ENCODE measurements at regions not wholly inside any gene's neighbourhood (a gene's known extent, or its start where the extent isn't known, plus 50 kb on each side); places are given as distances from the start of the nearest gene placed in this dataset.

DNA sequence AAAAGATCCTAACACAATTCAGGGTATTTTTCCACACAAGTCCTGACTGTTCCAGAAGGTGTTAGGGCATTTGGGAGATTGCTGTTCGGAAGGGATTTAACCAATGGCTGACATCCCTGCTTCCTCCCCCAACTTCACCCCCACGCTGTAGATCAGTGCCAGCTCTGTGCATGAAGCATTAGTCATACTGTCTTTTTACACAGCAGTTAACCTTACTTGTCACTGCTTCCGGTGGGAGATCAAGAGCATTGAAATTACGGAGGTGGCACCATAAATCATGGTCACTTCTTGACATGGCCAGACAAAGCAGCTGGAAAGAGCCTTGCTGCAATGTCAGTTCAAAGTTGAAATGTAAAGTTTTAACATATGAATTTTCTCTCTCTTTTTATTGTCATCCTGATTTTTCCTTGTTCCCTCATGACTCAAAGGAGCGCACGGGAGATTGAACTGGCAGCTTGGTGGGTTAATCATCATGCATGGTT lies 70.2 kb downstream of the HRH4 start:
- DNase-seq: no peak

DNA sequence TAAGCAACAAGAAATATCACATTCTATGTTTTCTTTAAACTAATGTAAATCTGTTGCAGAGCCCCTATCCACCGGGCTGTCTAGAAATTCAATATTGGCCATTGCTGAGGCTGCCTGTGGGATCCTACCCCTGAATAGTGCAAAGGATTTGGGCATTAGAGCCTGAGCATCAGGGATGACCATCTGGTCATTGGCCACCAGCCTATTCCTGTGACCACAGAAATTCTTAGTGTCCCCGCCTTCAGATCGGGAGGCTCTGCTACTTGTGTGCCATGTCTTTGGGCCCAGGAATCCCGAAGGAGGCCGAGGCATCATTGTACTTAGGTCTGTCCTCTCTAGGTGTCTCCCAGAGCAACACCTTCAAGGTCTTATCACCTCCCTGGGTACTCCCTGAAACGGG lies 73.8 kb downstream of the HRH4 start:
- DNase-seq: no peak

DNA sequence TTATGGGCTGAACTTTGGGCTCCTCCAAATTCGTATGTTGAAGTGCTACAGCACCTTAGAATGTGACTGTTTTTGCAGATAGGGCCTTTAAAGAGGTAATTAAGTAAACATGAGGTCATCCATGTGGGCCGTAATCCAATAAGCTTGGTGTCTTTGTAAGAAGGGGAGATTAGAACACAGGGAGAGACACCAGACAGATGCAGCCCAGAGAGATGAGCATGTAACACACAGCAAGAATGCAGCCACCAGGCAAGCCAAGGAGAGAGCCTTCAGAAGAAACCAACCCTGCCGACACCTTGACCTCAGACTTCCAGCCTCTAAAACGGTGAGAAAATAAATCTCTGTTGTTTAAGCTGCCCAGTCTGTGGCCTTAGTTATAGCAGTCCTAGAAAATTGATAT lies 74.3 kb downstream of the HRH4 start:
- no peak for DNase-seq

DNA sequence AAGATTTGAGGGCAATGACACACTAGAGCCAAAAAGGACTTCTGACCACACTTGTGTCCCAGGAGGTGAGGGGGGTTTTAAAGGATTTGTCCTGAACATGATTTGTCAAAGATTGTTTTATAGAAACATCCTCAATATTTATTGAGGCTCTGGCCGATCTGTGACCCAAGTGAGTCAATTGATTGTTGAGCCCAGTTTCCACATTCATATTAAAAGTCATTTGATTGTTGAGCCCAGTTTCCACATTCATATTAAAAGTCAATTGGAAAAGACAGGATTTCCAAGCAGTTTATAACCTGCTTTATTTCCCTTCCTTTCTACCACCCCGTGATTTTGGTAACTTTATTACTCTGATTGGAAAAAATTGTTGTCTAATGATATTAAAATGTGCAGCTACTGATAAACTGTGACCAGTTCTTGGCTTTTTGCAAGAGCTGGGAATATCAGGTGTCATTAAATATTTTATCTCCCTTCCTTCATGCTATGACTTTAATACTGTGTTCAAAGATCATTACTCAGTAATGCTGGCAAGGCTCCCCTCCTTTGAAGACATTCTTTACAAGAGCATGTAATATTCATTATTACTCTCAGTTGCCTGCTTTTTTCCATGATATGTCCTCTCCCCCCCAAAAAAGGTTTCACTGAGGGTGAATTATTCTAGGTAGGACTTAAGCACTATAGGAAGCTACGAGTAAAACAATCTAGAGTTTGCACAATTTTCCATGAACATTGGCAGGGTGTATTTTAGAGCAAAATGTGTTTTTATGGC lies 75.3 kb downstream of the HRH4 start:
- no peak for DNase-seq

DNA sequence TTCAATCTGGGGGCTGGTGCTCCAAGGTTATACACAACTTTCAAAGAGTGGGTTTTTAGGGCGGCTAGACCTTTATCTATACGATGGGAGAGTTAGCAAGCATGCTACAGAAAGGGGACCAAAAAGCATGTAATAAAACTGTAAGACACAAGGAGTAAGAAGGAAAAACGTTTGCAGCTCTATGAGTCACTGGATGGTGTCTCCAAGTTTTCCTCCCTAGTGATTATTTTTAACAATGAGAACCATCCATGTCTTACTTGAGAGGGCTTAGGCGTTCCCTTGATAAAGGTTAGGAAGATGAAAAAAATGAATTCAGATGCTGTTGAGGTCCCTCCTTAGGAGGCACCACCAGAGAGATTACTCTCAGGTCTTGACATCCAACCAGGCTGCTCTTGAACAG lies 75.9 kb downstream of the HRH4 start:
- no peak for DNase-seq

DNA sequence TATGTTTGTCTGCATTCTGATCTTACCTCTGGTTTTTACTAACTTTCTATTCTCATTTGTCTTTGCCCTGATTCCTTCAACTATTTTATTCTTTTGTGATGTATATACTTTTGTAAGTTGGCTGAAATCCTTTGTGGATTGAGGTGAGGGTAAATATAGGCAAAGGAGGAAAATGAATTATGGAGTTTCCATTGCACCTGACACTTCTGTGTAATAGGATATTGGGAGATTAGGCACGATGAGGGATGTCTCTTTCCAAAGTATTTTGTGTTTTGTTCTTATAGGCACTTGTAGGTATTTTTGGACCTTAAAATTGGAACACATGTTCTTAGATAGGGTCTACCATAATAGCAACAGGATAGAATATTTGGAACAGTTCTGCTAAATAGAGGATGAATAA lies 76.4 kb downstream of the HRH4 start:
- no peak for DNase-seq

DNA sequence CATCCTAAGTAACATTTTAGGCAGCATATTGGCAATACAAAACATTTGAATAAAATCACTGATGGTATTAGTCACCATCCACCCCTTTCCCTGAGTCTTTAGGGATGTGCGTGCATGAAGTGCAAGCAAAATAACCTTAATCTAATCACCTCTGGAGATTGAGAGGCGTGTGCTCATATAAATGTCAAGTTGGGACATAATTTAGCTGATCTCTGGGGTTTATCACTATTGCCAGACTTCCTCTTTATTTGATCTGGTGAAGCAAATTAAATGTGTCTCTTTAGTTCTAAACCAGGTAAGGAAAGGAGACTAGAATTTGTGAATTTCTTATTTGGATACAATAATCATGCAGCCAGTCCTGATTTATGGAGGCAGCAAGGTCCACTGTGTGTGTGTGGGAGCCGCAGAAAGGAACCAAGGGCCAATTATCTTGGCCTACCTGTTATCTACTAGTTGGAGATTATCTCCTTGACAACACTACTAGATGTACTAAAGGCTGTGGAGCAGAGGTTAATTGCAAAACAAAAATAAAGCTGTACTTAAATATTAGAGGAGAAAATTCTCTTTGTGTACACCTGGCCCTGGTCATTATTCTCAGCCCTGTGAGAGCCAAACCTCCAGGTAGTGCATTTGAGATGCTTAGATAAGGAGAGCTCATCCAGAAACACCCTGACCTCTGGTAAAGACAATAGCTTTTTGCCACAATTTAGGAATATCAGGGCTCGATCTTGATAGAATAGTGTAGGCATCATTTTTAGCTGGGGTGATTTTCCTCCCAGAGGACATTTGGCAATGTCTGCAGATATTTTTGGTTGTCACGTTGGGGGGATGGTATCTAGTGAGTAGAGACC lies 78.2 kb downstream of the HRH4 start:
- DNase-seq: no peak

DNA sequence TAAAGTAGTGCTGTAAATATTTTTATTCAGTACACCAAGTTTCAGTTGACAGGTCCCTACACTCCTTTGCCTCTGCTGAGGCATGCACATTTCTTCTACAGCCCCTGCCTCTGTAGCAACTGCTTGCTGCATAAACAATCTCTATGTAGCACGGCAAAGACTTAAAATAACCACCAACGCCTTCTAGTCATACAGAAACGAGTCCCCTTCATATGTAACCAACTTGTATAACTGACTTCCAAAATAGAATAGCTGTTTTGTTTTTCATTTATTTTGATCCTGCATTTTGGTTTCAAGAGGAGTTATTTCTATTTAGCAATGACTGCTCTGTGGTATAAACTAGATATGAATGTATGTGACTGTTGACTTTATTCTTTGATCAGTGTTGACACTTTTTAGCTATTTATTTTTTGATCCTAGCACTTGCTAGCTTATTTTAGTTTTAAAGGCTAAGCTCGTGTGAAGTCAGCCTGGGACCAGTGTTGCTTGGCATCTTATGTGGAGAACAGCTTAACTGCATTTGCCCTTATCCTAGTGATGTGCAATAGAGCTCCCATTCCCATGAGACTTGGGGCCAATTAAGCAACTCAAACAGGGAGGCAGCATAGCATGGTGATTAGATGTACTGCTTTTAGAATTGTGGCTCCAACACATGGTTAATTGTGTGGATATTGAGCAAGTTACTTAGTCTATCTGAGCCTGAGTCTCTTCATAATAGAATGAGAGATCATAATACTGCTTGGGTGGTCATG lies 79.6 kb downstream of the HRH4 start:
- DNase-seq: no peak

DNA sequence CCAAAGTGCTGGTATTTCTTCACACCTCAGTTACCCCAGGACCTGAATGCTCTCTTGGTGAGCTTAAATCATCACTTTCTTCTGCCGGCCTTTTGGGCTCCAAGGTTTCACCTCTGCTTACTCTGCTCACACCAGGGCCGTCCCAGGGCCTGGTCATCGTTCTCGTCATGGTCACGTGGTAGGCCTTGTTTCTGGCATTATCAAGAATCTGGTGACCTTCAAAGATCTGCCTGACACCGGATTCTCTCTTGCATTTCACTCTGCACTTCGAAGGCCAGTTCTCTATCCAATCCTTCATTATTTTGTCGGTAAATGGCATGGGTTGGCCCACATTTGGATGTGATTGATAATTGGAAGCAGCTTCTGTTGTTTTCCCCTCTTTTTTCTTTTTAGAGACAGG lies 80.5 kb downstream of the HRH4 start:
- no peak for DNase-seq

DNA sequence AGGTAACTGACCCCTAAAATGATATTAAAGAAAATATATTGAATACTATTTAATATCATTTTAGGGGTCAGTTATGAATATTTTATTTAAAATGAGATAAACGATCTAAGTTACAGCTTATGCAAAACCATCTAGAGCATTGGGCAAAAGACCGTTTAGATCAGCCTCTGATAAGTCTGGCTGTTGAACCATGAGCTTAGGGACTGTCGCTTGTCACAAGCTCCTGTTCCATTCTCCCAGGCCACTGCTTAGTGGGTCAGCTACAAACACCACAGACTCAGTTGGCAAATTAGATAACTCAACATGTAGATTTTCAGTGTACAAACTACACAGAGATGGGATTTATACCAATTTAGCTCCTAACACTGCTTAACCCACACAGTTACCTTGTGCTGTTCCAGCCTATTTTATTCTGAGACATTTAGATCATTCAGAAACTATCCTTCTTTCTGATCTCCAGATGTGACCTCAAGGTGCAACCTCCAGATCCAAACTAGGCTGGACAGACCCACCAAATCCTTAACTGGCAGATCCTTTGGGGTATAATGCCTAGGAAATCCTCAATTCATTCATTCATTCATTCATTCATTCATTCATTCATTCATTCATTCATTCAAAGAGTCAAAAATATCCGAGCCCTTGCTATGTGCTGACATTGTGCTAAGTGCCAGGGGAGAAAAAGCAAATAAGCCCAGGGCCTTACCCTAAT lies 82.8 kb downstream of the HRH4 start:
- no peak for DNase-seq

DNA sequence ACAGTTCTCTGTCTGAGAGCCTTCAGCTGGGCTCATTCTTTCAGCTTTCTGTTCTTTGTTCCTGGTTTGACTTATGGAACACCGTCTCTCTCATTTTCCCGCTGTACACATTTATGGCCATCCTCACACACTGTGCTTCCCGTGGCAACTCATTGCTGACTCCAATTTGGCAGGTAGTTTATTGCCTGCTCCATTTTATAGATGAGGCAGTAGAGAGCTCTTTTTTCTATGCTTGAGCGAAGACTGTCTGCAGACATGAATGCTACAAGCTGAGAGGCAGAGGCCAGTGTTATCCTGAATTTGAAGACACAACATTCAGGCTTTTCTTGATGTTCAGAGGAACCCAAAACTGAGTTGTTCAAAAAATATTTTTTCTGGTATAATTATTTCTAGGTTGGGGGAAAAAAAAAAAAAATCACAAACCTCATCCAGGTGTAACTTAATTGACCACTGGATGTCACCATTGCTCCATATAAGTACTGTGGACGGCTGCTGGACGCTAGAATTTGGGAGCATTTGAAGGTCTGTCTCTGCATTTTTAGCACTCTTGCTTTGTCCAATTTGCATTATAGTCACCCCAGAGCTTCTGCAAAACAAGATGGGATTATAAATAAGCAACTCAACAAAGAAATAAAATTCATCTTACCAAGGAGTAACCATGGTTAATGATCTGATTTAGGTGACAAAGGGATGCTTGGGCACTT lies 83.5 kb downstream of the HRH4 start:
- no peak for DNase-seq

DNA sequence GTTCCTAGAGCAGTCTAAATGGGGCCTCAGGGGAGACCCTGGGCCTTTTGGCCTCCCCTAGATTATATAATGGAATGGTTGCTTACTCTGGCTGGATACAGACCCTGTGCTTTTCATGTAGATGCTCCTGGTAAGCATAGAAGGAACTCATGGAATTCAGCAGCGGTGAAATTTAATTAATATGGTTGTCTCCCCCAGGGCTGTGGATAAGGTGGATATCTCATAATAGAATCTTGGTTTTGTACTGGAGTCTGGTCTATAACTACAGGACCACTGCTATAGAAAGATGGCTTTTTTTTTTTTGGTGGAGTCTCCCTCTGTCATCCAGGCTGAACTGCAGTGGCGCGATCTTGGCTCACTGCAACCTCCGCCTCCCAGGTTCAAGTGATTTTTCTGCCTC lies 84.5 kb downstream of the HRH4 start:
- no peak for DNase-seq

DNA sequence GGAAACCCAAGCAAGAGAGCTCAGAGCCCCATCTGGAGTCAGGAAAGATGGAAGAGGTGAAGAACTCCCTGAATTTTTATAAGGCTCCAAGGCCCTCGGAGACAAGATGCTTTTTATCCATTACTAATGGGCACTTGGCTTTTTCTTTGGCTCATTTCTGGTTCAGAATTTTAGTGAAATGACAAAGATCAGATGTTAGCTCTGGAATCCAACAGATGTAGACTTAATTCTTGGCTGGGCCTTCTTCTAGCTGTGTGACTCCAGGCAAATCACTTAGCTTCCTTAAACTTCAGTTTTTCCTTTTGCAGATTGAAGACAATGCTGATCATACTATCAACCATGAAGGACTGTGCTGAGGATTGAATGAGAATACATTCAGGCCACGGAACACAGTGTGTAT lies 85.2 kb downstream of the HRH4 start:
- no peak for DNase-seq

DNA sequence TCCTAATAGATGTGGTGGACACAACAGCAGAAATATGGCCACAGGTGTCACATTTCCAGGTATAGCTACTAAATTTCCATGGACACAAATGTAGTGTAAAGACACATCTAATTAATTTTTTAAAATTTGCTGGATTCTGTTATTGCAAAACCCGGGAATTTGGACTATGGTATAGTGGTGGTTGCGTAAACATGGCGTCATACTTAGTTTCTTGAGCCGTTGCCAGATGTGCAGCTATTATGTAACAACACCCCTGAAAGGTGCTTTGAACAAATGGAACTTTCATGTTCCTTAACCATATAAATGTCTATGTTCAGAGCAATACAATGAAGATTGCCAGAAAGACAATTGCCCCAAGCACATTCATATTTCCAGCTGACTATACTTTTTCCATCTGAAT lies 85.9 kb downstream of the HRH4 start:
- DNase-seq: no peak

DNA sequence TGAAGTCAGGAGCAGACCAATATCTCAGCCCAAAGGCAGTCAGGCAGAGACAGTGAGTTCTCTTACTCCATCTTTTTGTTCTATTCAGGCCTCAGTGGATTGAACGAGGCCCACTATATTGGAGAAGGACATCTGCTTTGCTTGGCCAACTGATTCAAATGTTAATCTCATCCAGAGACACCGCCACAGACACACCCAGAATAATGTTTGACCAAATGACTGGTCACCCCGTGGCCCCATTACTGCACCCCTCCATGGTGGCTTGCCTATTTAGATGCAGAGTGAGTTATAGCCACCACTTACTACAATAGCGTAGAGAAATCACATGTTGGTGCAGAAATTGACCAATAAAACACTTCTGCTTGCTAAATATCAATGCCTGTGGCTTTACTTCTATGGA lies 88.1 kb downstream of the HRH4 start:
- DNase-seq: no peak

DNA sequence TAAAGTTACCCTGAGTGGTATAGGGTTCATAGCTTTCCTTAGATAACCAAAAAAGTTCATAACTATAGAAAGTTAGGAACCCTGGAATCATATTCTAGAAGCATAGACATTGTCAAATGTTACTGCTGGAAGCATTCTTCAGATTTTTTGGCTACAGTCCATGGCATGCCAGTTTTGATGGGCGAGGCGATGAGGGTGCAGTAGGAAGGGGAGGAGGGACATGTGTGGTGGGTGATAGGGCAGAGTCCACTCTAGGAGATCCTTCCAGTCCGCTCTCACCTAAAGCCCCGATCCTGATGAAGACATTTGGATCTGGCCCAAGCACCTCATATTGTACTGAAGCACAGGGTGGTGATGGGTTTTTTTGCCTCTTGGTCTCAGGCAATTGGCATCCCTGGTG lies 91.8 kb downstream of the HRH4 start:
- DNase-seq: no peak

DNA sequence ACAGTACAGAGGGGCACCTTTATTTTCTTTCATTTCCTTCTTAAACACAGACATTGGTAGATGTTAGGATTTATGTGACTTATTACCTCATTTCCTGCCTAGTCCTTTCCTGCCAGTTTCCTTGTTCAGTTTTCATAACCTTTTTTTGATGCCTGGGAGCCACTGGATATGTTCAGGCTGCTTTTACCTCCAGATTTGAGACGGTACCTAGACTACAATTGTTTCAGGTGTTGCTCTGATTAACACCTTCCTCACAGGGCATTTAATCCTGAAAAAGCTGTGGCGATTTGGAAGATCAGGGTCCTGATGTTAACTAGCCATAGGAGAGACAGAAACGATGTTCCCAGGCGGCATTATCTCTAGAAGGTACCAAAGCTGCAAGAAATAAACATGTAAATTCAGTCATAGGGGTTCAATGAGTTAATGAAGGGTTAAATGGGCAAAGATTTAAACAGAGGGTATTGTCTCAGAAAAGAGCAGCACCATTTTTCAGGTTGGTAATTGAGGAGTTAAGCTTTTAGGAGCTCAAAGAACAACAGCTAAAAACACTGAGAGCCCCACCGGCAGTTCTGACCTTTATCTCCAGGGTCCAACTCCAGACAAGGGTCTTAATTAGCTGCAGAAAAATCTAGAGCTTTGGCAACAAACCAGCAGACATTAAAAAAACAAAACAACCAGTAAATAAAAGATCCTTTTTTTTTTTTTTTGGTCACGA lies 93.3 kb downstream of the HRH4 start:
- DNase-seq: no peak

DNA sequence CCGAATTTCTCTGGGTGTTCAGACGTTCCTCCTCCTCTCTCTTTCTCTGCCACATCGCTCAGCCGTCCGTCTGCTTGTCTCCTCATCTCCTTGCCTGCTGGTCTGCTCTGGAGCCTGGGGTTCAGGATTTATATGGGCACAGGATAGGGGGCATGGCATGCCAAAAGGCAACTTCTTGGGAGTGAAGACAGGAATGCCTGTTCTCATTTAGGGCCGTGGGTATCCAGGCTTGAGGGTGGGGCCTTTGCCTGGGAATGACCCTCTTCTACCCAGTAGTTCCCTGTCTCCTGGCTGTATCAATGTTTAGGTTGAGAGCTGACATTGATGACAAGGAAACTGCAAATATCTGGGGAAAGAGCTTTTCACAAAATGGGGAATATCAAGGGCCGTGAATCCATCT lies 98.0 kb downstream of the HRH4 start:
- no peak for DNase-seq

DNA sequence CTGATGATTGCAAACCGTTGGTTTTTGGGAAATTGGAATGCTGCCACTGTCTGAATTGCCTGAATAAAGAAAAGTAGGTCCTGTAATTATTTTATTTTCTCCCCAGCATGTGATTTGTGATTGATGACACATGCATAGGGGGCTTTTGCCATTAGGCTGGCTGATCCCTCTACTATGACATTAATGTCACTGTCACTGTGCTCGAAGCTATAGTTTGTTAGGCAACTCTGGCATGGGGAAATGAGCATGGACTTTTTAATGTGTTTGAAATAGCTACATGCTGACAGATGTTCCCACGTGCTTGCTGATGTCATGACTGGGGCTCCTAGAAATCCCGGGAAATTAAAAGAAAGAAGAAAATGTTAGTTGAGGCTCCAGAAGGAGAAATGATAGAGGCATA lies 99.1 kb downstream of the HRH4 start:
- no peak for DNase-seq

DNA sequence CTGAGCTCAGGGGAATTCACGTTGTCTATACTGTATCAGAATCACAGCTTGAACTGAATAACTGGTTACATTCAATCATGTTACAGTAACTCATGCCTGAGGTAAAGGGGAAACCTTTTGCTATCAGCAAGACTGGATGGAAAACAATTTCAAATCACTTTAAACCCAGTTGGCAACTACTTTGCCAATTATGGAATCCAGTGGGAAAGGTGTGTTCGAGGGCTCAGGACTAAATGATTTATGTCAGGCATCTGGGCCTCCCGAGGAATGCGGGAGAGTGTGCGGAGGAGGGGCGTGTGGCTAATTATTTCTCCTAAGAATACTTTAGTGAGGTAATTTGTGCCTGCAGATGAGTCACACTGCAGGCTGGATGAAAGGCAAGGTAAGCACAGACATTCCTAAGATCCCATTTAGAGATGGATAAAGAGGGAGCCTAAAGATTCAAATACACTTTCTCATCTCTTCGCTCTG lies 100.1 kb downstream of the HRH4 start:
- DNase-seq: no peak

DNA sequence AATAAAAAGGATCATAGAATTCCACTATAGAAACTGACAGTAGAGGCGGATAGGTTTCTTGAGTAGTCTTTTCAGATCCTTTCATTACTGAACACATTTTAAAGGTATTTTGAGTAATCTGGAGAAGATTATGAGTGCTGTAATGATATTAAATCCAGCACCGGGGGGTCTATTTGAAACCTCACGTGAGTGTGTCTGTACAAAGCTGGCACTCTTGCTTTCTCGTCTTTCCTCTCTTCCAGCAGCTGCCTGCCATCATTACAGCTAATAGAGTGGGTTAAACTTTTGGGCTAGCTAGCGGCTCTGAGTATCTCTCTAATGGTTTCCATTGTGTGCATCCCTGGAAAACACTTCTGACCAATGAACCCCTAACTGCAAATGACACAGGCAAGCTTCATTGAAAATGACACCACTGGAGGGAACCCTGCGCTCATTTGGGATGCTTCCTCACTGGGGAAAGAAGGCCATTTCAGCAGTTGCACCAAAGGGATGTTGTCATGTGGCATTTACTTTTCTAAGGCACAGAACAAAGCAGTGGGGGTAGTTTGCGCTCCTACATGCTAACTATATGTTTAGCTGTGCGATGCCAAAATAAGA lies 101.0 kb downstream of the HRH4 start:
- no peak for DNase-seq

Data from NCI-H2081 treated with DMSO at 0.1 percent for 48 hours (cell line).